Esophagus squamous epithelium (tissue), 4 donors: ENCODE measurements at regions not wholly inside any gene's neighbourhood (a gene's known extent, or its start where the extent isn't known, plus 50 kb on each side); places are given as distances from the start of the nearest gene placed in this dataset.

Source experiments
- CTCF ChIP-seq, 6 experiments: fragments of 450-650 bp in 4 of 6; fragments of 200-600 bp in 2 of 6; sonication (generic) in 2 of 6; IDR thresholded peaks; one replicate each; pipeline ENCODE4 v1.5.1; 2016 to 2019; ENCODE audit warnings: antibody characterized with exemption in 6 of 6, mild to moderate bottlenecking in 4 of 6, moderate library complexity in 4 of 6
- POLR2A ChIP-seq, 4 donors: fragments of 450-650 bp; IDR thresholded peaks; one replicate each; pipeline ENCODE4 v1.6.1; 2017; ENCODE audit warnings: antibody characterized with exemption in 4 of 4, mild to moderate bottlenecking in 4 of 4, moderate library complexity in 3 of 4

GRCh38 chr3:193165431-193166120 is 75.4 kb upstream of the PLAAT1 start:
- TF ChIP-seq CTCF (IDR thresholded peaks at IDR 0.05) (no peak), POLR2A (IDR thresholded peaks at IDR 0.05) (no peak)
